Activated effector memory CD4-positive, alpha-beta T cell treated with Interleukin-2 at 50 U/mL for 16 hours (primary cell): ENCODE measurements at regions not wholly inside any gene's neighbourhood (a gene's known extent, or its start where the extent isn't known, plus 50 kb on each side); places are given as distances from the start of the nearest gene placed in this dataset.
A peak's percentile ranks its signal among the peaks of the same experiment; 100 is the strongest.

Experiments used
- DNase-seq: peaks from one replicate; pipeline ENCODE4 v3.0.0-alpha.2; 2020

DNA sequence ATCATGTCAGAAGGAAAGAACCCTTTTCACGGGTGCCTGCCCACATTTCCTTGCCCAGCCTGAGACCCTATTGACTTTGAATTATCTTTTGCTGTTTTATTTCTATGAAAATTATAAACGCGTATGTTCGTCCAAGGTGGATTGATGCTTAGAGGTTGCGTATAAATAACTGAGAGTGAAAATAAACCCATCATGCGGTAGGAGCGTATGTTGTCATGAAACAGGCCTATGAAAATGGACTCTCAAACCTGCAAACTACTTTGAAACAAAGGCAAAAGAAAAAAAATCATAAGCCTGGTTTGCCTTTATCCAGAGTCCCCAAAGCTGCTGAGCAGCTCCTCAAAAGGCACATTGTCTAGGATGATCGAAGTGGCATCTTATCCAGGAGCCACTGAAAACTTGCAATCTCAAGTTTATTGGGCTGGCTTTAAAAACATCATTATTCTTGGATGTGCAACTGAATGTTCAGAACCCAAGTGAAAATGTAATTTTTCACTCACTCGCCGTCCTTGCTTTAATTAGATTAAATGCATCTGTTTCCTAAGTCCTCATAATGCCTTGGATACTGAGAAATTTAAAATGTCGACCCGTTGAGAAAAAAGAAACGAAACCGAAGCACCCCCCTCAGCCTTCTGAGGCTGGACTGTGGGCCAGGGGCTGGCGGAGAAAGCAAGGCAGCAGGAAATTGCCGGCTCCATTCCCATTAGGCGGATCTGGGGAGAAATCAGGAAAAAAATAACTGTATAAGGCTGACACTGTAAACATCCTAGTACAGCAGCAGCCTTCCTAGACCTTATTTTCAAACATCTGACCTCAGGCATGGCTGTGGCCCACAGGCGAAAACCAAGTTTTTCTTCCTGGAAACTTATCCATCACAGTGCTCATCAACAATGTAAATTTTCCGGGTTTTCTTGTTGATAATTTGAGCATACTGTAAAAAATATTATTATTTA is 82.9 kb upstream of the PPARA start:
- DNase-seq, result no peak

DNA sequence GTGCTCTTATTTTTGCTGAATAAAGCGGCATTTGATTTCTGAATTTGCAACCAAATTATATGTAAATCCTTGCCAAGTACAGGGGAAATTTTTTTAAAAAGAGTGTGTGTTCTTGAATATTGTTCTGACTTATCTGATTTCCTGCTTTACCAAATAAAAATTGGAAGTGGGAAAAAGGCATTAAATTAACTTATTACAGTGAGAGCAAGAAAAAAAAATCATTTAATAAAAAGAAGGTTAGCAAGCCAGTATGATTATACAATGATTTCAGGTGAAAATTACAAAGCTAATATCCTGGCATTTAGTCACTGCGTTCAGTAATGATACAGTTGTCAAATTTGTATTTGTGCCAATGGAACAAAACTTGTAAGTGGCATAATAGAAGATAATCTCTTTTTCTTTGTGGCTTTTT is 82.1 kb upstream of the PPARA start:
- no peak for DNase-seq

- no peak for DNase-seq
These were observed 81.5 kb upstream of the PPARA start for GRCh38 chr22:46068593-46069491.

DNA sequence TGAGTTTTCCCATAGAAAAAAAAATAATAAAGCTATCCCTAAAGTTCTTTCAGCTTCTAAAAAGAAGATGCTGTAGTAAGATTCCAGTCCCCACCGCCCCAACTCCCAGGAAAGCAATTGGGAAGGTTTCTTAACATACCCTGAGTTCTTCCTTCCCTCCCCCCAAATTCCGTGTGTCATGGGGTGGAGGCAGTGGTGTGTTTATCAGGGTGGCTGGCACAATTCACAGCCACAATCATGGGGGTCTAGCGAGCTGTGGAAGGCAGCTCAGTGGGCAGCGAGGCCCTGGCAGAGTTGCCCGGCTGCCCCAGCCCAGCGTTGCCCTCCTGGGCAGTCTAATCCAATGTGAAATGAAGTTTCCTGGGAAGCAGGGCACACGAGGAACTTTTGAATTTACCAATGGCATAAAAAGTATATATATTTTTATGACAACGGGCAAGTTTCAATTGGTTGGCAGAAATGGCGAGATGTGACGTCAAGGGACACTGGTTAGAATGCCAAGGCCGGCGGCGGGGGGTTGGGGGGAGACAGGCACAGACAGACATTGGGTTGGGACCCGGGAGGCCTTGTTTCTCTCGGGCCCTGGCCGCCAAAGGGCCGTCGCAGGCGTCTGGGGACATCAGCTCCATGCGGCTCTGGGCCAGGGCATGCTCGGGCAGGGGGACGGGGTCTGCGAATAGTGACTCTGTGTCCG is 80.7 kb upstream of the PPARA start:
- DNase-seq, result no peak

DNA sequence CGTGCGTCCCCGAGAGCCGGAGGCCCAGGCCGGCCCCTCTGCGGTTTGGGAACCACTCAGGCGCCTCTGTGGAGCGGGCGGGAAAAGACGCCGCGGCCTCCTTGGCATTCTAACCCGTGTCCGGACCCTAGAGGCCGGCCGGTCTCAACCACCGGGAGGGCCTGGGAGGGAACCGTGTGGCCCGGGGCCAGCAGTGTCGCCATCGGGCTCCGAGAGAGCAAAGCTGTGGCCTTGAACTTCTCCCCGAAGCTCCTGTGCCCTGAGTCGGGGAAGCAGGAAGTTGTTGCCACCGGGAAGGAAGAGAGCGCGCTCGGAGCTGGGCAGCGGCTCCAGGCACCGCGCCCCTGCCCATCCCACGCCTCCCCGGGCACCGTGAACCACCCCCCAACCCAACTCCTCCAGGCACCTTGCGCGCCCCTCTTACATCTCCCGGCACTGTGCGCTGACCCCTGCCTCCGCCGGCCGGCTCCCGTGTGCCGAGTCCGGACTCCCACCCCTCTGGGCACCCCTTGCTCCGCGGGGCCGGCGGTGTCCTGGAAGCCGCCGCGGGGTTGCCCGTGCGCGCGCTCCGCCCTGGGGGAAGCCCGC is 80.0 kb upstream of the PPARA start:
- no peak for DNase-seq

DNA sequence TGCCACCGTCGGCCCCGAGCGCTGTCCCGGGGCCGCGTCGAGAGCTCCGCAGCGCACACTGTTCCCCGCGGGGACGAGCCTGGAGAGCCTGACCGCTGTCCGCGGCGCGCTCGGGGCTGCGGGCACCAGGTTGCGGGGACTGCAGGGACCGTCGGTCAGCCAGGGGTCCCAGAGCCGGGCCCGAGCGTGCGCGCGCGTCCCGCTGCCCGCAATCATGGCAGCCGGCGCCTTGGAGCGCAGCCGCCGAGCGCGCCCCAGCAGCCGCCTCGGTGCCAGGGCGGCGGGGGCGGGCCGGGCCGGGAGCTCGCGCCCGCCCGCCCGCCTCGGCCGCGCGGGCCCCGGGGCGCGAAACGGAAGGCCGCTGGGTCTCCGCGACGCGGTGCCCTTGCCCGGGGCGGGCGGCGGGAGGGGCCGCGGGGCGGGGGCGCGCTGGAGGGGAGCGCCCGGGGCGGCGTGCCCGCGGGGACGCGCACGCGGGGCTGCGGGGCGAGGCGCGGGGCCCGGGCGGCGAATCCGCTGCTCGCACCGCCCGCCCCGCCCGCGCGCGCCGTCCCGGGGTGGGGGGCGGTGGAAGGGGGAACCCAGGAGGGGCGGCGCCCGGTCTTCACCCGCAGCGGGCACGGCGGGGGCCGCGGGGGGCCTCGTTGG is 79.4 kb upstream of the PPARA start:
- DNase-seq, result peak; percentile 43

DNA sequence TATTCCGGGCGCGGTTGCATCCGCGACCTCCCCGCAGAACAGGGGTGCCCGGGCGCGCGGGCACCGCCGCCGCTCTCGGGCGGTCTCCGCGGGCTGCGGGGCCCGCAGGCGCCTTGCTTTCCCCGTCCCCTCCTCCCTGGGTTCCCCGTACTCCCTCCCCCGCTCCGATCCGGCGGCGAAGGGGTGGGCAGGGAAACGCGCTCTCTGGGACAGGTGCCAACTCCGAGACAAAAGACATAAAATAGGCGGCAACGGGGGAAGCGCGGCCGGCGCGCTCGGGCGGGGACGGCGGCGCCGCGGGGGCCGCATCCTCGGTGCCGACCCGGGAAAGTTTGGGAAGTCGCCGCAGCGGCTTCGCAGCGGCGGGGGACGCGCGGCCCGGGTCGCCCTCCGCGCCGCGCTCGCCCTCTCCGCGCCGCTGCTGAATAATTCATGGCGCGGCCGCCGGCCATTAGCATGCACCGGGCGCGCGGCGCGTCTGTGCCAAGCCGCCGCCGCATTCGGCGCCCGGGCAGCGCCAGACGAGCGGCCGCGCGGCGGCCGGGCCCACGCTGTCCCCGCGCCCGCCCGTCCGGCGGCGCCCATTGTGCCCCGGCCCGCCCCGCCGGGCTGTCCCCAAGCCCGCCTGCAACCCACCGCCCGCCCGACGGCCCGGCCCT is 78.7 kb upstream of the PPARA start:
- peak; percentile 57 for DNase-seq

GRCh38 chr22:46072110-46072881 is 78.0 kb upstream of the PPARA start:
- peak; percentile 14 for DNase-seq

- DNase-seq, result no peak
These were observed 77.2 kb upstream of the PPARA start for GRCh38 chr22:46072981-46073682.

GRCh38 chr22:46073683-46074504 is 76.4 kb upstream of the PPARA start:
- no peak for DNase-seq

- DNase-seq, result no peak
These were observed 75.4 kb upstream of the PPARA start for GRCh38 chr22:46074771-46075551.

DNA sequence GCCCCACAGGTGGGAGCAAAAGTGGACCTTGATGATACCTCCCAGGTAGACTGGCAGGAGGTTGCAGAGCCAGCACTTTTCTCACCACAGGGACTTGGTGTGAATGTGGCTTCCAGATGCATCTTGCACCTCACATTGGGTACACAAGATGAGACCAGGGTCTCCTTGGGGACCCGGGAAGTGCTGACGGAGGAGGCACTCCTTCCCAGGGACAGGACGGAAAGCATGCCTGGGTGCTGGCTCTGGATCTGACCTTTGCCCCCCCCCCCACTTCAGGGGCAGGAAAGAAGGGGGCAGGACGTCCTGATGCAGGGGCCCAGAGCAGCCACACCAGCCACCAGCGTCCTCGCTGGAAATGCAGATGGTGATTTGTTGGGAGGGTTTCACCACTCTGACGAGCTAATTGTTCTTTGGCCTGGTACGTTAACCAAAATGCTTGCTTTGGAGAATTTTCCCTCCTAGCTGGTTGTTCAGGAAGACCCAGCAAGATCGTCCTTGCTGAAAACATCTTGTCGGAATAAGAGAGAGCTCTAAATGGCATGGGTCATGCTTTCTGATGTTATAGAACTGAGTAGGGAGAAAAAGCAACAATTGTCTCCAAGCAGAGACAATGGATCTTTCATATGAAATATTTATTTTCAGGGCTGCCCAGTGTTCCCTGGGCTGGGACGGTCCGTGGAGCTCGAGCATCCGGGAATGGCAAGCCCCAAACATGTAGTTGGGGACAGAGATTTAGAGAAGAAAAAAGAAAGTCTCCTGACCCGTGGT is 74.4 kb upstream of the PPARA start:
- DNase-seq, result no peak

GRCh38 chr22:46076651-46077339 is 73.5 kb upstream of the PPARA start:
- DNase-seq, result no peak

GRCh38 chr22:46077669-46078099 is 72.6 kb upstream of the PPARA start:
- no peak for DNase-seq

- DNase-seq, result no peak
These were observed 71.9 kb upstream of the PPARA start for GRCh38 chr22:46078241-46079092.
